Lung (tissue), 11 donors: ENCODE measurements at regions not wholly inside any gene's neighbourhood (a gene's known extent, or its start where the extent isn't known, plus 50 kb on each side); places are given as distances from the start of the nearest gene placed in this dataset.

Source experiments
- ATAC-seq: fragments of 200-7000 bp; cut with Tn5 transposase; one replicate; pipeline ENCODE4 v1.9.1; 2020; ENCODE audit warnings: moderate number of reproducible peaks; ENCODE audit not compliant: insufficient read depth, low FRiP score
- DNase-seq, 3 donors: peaks; one replicate each; pipeline ENCODE4 v3.0.0-alpha.2; 2013 to 2017
- H3K27ac ChIP-seq, 2 donors: one replicate each; pipeline ENCODE4 v1.5.1; 2013; ENCODE audit warnings: mild to moderate bottlenecking in 2 of 2, moderate library complexity in 2 of 2, control low read depth in 1 of 2, inconsistent platforms in 1 of 2, low read depth in 1 of 2, low read length in 1 of 2
- H3K27me3 ChIP-seq, 3 donors: one replicate each; pipeline ENCODE4 v1.5.1; 2013; ENCODE audit warnings: low read length in 2 of 3; ENCODE audit not compliant: control insufficient read depth in 3 of 3, insufficient read depth in 3 of 3
- H3K36me3 ChIP-seq, 4 donors: one replicate each; pipeline ENCODE4 v1.5.1; 2013; ENCODE audit warnings: low read length in 4 of 4, mild to moderate bottlenecking in 1 of 4, moderate library complexity in 1 of 4; ENCODE audit not compliant: control insufficient read depth in 4 of 4, insufficient read depth in 4 of 4
- H3K4me1 ChIP-seq, 5 donors: one replicate each; pipeline ENCODE4 v1.5.1; 2013; ENCODE audit warnings: low read length in 5 of 5, mild to moderate bottlenecking in 2 of 5, moderate library complexity in 1 of 5; ENCODE audit not compliant: control insufficient read depth in 5 of 5, insufficient read depth in 5 of 5
- H3K4me3 ChIP-seq: one replicate; pipeline ENCODE4 v1.5.1; 2013; ENCODE audit warnings: mild to moderate bottlenecking, control low read depth, moderate library complexity
- H3K9ac ChIP-seq, 2 donors: one replicate each; pipeline ENCODE4 v1.5.1; 2013; ENCODE audit warnings: low read length in 2 of 2, control low read depth in 1 of 2; ENCODE audit not compliant: insufficient read depth in 1 of 2
- H3K9me3 ChIP-seq, 4 donors: one replicate each; pipeline ENCODE4 v1.5.1; 2013; ENCODE audit warnings: low read length in 3 of 4, mild to moderate bottlenecking in 1 of 4, moderate library complexity in 1 of 4; ENCODE audit not compliant: control insufficient read depth in 4 of 4, insufficient read depth in 3 of 4
- WGBS, 2 donors: extraction: QIAGEN DNeasy Blood & Tissue Kit; methylation state at CpG; one replicate each; pipeline ENCODE4 v1.1.7; 2013; 5-methylcytosine and 5-hydroxymethylcytosine counted together
- TF ChIP-seq, protein P1 (sequence below): IDR thresholded peaks from 2 replicates; pipeline ENCODE4 v1.5.1; 2012; ENCODE audit warnings: mild to moderate bottlenecking; ENCODE audit errors: control extremely low read depth, extremely low read depth
- donor health status: control.
- donor health status: control.
- donor health status: Bipolar disorder and iron deficiency.
- donor health status: healthy.
- donor health status: DM: yes; HTN: yes; CAD: no.

DNA sequence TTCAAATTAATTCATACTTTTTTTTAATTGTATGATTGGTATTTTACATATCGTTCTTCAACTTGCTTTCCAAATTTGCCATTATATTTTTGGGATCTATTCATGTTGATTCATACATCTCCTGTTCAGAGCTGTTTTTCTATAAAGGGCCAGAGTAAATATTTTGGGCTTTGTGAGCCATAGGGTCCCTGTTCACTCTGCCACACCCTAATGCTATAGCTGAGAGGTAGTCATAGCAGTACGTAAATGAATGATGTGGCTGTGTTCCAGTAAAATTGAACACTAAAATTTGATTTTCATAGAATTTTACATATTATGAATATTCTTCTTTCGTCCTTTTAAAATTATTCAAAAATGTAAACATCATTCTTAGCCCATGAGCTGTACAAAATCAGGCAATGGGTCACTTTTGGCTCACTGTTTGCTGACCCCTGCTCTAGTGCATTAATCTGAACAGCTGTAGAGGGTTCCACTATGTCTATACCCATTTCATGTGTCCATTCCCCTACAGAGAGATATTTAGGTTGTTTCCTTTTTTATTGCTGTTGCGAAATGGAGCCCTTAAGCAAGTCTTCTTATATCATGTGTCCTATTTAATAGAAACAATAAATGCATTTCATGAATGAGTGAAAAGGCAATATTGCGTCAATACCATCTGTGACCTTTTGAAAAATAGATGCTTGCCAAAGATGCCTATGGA is 136.4 kb upstream of the SALL4 start:
- Histone ChIP-seq H3K4me1 (peaks cover 0 to 18% (median 0%) of the 10 kb centered on the region in 5 donors), H3K4me3 (no peak overlapping the region), H3K27ac (no peak overlapping the region), H3K9ac (no peak overlapping the region), H3K27me3 (no peaks in the 10 kb centered on the region), H3K9me3 (no peaks in the 10 kb centered on the region), H3K36me3 (no peaks in the 10 kb centered on the region)
- WGBS, 2 donors = 85 to 90% methylated on average over 5 of the region's 5 CpGs
- ATAC-seq = no peak
- DNase-seq = peak in 1 of 3 donors; percentile 41
- TF ChIP-seq, protein P1, sequence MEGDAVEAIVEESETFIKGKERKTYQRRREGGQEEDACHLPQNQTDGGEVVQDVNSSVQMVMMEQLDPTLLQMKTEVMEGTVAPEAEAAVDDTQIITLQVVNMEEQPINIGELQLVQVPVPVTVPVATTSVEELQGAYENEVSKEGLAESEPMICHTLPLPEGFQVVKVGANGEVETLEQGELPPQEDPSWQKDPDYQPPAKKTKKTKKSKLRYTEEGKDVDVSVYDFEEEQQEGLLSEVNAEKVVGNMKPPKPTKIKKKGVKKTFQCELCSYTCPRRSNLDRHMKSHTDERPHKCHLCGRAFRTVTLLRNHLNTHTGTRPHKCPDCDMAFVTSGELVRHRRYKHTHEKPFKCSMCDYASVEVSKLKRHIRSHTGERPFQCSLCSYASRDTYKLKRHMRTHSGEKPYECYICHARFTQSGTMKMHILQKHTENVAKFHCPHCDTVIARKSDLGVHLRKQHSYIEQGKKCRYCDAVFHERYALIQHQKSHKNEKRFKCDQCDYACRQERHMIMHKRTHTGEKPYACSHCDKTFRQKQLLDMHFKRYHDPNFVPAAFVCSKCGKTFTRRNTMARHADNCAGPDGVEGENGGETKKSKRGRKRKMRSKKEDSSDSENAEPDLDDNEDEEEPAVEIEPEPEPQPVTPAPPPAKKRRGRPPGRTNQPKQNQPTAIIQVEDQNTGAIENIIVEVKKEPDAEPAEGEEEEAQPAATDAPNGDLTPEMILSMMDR = no peak

DNA sequence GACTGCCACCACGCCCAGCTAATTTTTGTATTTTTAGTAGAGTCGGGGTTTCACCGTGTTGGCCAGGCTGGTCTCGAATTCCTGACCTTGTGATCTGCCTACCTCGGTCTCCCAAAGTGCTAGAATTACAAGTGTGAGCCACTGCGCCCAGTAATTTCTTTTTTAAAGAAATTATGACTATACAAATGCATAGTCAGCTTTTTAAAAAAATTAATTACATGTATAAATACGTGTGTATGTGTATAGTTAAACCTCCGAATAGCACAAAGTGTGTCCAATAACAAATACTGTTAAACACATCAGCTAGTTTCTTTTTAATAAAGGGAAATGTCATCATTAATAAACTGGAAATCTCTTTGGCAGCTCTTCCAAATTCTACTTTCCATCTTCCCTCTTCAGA is 135.5 kb upstream of the SALL4 start:
- WGBS, 2 donors = 90 to 93% methylated on average over 8 of the region's 8 CpGs
- Histone ChIP-seq H3K9me3 (no peaks in the 10 kb centered on the region), H3K27ac (no peak overlapping the region), H3K4me1 (peaks cover 0 to 21% (median 0%) of the 10 kb centered on the region in 5 donors), H3K27me3 (no peaks in the 10 kb centered on the region), H3K36me3 (no peaks in the 10 kb centered on the region), H3K9ac (no peak overlapping the region), H3K4me3 (no peak overlapping the region)
- DNase-seq = no peak
- TF ChIP-seq, protein P1 = no peak
- no peak for ATAC-seq

DNA sequence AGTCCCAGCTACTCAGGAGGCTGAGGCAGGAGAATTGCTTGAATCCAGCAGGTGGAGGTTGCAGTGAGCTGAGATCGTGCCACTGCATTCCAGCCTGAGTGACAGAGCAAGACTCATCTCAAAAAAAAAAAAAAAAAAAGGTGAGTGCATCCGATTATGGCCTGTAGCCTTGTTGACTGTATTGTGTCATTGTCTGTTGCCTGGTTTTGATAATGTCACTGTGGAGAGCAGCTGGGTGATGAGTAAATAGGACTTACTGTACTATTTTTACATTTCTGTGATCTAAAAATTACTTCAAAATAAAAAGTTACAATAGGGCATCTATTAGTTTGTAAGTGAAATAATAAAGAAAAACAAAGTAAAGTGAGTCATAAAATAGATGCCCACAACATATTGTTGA is 134.1 kb upstream of the SALL4 start:
- DNase-seq = no peak
- 94 to 100% methylated on average over 2 of the region's 2 CpGs for WGBS, 2 donors
- TF ChIP-seq, protein P1 = no peak

DNA sequence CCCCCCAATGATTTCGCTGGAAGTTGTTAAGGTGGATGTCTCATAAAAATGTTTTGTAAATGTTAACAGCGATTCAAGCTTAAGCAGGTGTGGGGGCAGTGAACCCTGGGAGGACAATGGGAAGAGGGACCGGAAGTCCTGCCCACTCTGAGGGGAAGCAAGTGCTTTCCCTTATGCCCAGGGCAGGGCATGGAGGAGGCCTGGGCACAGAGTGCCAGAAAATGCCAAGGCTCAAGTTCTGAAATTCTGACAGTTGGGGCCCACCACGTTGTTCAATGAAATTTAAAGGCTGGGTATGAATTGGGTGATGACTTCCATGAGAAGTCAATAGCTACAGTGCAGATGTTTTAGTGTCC is 132.7 kb upstream of the SALL4 start:
- Histone ChIP-seq H3K4me1 (peaks cover 0 to 30% (median 3%) of the 10 kb centered on the region in 5 donors), H3K9ac (no peak overlapping the region), H3K9me3 (no peaks in the 10 kb centered on the region), H3K27me3 (no peaks in the 10 kb centered on the region), H3K27ac (no peak overlapping the region), H3K36me3 (no peaks in the 10 kb centered on the region), H3K4me3 (no peak overlapping the region)
- ATAC-seq (no peak), DNase-seq (no peak)
- TF ChIP-seq, protein P1 = no peak
- WGBS, 2 donors = 69 to 83% methylated on average over 4 of the region's 4 CpGs

More for the DNA sequence above, 134.1 kb upstream of the SALL4 start:
- Histone ChIP-seq H3K27me3 (no peaks in the 10 kb centered on the region), H3K27ac (no peak overlapping the region), H3K4me3 (no peak overlapping the region), H3K9me3 (no peaks in the 10 kb centered on the region), H3K36me3 (no peaks in the 10 kb centered on the region), H3K9ac (no peak overlapping the region), H3K4me1 (peaks cover 0 to 25% (median 0%) of the 10 kb centered on the region in 5 donors)
- ATAC-seq = no peak
